GM10248 (cell line): ENCODE measurements at regions not wholly inside any gene's neighbourhood (a gene's known extent, or its start where the extent isn't known, plus 50 kb on each side); places are given as distances from the start of the nearest gene placed in this dataset.

Source experiments
- CTCF ChIA-PET: fragments of 300-600 bp; sonication (Branson Sonifier 250); formaldehyde crosslinking; extraction: SDS; loops from one replicate; lab custom pipeline; 2021; ENCODE audit warnings: antibody characterized with exemption; lab: Yijun Ruan, JAX
- POLR2A ChIA-PET: fragments of 350-650 bp; sonication (Branson Sonifier 250); formaldehyde crosslinking; extraction: SDS; loops from one replicate; lab custom pipeline; 2020; ENCODE audit warnings: antibody characterized with exemption; lab: Yijun Ruan, JAX
- DNase-seq: peaks from one replicate; pipeline ENCODE4 v3.0.0; 2012; ENCODE audit errors: extremely low spot score
- TF ChIP-seq, protein P1 (sequence below): IDR thresholded peaks from 2 replicates; pipeline ENCODE4 v1.5.1; 2012; ENCODE audit warnings: mild to moderate bottlenecking, low read depth; ENCODE audit errors: extremely low read depth, missing control alignments, control extremely low read depth

DNA sequence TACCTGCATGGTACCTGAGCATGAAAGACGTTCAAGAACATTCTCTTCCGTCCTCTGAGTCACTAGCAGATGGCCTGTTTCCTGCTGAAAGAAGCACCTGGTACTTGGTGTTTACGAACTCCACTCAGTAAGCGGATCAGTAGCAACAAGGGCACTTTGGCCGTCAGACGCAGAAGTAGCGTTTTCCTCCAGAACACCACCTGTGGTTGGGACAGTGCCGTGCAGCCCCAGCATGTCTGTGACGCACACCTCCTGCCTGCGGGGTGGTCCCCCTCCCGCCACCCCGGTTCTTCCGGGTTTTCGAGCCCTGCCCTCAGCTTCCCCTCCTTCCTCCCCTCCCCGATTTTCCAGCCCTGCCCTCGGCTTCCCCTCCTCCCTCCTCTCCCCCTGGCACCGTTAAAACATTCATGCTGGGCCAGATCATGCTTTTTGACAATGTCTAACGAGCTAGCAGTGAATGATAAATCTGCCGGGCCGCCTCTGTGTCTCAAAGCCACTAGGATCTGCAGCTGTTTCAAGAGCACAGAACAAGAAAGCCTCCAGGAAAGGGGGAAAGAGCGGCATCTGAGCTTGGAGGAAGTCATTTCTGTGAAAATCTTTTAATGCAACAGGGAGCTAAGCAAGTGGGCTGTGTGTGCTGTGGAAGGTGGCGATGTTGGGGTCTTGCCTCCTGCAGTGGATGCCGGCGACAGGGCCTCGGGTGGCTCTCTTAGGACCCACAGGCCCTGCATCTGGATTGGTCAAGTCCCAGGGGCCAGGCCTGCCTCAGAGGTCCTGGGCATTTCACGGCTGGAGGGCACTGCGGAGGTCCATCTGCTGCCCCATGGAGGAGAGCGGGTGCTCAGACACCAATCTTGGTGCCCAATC, 207.9 kb downstream of the ERMARD start:
- CTCF ChIA-PET, result interaction anchor here (1.2 to 1.6 kb wide), 2 partner anchors 13 to 15 kb away, joined by 3 to 5 read pairs; no protein-coding TSS in a partner anchor
- TF ChIP-seq, protein P1, sequence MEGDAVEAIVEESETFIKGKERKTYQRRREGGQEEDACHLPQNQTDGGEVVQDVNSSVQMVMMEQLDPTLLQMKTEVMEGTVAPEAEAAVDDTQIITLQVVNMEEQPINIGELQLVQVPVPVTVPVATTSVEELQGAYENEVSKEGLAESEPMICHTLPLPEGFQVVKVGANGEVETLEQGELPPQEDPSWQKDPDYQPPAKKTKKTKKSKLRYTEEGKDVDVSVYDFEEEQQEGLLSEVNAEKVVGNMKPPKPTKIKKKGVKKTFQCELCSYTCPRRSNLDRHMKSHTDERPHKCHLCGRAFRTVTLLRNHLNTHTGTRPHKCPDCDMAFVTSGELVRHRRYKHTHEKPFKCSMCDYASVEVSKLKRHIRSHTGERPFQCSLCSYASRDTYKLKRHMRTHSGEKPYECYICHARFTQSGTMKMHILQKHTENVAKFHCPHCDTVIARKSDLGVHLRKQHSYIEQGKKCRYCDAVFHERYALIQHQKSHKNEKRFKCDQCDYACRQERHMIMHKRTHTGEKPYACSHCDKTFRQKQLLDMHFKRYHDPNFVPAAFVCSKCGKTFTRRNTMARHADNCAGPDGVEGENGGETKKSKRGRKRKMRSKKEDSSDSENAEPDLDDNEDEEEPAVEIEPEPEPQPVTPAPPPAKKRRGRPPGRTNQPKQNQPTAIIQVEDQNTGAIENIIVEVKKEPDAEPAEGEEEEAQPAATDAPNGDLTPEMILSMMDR, result no peak
- no peak for DNase-seq
- POLR2A ChIA-PET, result no interaction called here

DNA sequence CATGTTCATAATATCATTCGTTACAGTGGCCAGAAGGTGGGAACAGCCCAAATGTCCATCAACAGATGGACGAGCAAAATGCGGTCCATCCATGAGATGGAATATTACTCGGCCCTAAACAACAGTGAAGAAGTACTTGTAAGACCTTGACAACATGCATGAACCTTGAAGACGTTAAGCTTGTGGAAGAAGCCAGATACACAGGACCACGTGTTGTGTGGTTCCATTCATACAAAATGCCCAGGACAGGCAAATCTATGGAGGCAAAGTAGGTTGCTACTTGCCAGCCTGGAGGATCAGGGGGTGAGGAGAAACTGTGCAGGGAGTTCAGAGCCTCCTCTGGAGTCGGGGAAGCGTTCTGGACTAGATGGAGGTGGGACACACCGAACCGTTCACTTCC, 207.1 kb downstream of the ERMARD start:
- DNase-seq, result no peak
- CTCF ChIA-PET, result no interaction called here
- TF ChIP-seq, protein P1, result no peak
- POLR2A ChIA-PET, result no interaction called here

DNA sequence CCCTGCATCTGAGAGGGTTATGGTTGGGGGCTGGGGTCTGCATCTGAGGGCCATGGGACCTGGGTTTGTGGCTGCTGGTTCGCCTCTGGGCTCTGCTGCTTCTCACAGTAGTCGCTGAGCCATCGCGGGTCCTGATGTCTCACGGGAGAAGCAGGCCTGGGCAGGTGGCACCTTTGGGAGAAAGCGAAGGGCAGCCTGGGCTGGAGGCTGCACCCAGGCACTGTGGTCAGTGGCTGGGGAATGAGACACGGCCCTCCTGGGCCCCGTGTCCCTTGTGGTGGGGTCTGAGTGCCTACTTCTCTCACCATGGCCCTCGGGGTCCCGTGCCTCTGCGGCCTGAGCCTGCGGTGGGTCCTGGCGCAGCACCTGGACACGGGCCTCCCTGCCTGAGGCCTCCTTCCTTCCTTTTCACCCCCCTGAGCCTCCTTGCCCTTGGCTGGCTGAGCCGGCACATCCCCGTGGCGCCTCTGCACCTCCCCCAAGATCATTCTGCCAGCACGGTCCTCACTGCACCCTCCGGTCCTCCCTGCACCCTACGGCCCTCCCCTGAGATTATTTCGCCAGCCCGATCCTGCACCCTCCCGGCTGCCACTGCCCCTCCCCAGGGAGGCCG, 206.0 kb downstream of the ERMARD start:
- TF ChIP-seq, protein P1, result no peak
- no peak for DNase-seq
- ChIA-PET CTCF (no interaction called here), POLR2A (no interaction called here)

DNA sequence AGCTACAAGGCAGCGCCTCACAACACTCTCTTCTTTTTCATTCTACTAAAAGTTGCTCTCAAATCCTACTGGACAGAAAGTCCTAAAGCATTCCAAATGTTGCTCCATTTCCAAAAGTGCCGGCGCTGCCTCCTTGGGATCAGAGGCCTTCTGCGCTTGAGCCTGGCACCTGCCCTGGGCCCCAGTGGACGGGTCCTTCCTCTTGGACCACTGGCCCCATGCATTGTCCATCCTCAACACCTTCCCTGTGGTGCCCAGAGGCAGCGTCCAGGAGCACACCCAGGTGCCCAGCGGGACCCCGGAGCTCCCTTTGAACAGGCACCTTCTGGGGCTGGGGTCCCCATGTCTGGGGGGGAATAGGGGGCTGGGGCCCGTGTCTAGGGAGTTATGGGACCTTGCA, 205.2 kb downstream of the ERMARD start:
- TF ChIP-seq, protein P1, result no peak
- CTCF ChIA-PET, result no interaction called here
- POLR2A ChIA-PET, result no interaction called here
- DNase-seq, result no peak

DNA sequence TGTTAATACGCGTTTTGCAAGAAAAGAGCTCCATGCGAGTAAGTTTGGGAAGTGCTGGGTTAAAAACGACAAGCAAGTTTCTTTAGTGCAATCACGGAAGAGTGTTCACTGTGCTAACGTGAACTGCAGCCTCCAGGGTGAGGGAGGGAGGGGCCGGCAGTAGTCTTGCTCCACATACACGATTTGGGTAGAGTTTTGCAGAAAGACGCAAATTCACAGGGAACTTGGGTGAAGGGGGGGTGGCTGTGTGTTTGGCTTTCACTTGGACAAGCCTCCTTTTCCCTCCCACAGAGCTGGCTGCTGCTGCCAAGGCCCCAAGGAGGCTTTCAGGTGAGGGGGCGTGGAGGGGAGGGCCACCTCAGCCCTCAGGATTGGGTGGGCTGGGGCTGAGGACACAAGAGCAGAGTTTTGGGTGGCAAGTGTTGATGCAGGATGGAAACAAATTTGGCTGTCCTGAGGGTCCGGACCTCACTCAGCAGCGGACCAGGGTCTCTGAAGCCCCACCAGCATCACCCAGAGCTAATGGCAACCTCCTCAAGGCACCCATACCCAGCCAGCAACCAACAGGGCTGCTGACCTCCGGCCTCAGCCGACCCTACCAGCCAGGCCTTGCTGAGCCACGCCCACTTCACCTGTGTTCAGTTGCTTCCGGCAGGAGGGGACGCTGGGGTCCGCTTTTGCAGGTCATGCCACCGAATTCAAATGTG, 204.5 kb downstream of the ERMARD start:
- ChIA-PET CTCF (no interaction called here), POLR2A (interaction anchor here (0.6 kb wide), 1 partner anchor 42 kb away, joined by 4 read pairs; no protein-coding TSS in a partner anchor)
- TF ChIP-seq, protein P1, result no peak
- DNase-seq, result no peak

- POLR2A ChIA-PET, result no interaction called here
- CTCF ChIA-PET, result no interaction called here
- TF ChIP-seq, protein P1, result no peak
- DNase-seq, result no peak
Observed at GRCh38 chr6:169954977-169955376, 203.6 kb downstream of the ERMARD start.
